PC-3 (cell line): ENCODE measurements at regions not wholly inside any gene's neighbourhood (a gene's known extent, or its start where the extent isn't known, plus 50 kb on each side); places are given as distances from the start of the nearest gene placed in this dataset.

Experiments
- EZH2 ChIP-seq: fragments of 300-600 bp; sonication (generic); IDR thresholded peaks from one replicate; pipeline ENCODE4 v1.6.1; 2017; ENCODE audit warnings: antibody characterized with exemption, mild to moderate bottlenecking, low read length; ENCODE audit not compliant: unreplicated experiment
- EZH2phosphoT487 ChIP-seq: fragments of 300-600 bp; sonication (generic); IDR thresholded peaks from 2 replicates; pipeline ENCODE4 v1.6.1; 2018; ENCODE audit warnings: mild to moderate bottlenecking, antibody characterized with exemption, low read length, borderline replicate concordance
- TF ChIP-seq, protein P1 (sequence below): fragments of 300-600 bp; sonication (generic); conservative IDR thresholded peaks from 2 replicates; pipeline ENCODE4 v1.5.1; 2017; ENCODE audit warnings: antibody characterized with exemption, low read depth, mild to moderate bottlenecking, low read length

DNA sequence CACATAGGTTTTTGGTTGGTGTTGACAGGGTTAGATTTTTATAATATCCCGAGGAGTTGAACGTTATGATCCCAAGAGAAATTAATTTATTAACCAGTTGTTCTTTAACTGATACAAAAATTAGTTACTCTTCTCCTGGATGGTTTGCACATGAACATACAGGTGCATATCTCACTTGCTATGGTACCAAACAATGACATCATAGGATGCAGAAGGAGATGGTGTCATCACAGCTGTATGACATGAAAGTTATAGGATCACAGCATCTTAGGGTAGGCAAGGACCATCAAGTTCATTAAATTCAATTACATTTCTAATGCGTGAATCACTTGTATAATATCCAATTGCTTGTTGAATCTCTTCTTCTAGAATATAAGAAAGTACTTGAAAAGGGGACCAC, 175.8 kb downstream of the PAH start:
- TF ChIP-seq, protein P1, sequence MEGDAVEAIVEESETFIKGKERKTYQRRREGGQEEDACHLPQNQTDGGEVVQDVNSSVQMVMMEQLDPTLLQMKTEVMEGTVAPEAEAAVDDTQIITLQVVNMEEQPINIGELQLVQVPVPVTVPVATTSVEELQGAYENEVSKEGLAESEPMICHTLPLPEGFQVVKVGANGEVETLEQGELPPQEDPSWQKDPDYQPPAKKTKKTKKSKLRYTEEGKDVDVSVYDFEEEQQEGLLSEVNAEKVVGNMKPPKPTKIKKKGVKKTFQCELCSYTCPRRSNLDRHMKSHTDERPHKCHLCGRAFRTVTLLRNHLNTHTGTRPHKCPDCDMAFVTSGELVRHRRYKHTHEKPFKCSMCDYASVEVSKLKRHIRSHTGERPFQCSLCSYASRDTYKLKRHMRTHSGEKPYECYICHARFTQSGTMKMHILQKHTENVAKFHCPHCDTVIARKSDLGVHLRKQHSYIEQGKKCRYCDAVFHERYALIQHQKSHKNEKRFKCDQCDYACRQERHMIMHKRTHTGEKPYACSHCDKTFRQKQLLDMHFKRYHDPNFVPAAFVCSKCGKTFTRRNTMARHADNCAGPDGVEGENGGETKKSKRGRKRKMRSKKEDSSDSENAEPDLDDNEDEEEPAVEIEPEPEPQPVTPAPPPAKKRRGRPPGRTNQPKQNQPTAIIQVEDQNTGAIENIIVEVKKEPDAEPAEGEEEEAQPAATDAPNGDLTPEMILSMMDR, result no peak
- TF ChIP-seq EZH2 (no peak), EZH2phosphoT487 (no peak)
